ENCODE measurements at regions not wholly inside any gene's neighbourhood (a gene's known extent, or its start where the extent isn't known, plus 50 kb on each side); places are given as distances from the start of the nearest gene placed in this dataset.
A peak's percentile ranks its signal among the peaks of the same experiment; 100 is the strongest.

DNA sequence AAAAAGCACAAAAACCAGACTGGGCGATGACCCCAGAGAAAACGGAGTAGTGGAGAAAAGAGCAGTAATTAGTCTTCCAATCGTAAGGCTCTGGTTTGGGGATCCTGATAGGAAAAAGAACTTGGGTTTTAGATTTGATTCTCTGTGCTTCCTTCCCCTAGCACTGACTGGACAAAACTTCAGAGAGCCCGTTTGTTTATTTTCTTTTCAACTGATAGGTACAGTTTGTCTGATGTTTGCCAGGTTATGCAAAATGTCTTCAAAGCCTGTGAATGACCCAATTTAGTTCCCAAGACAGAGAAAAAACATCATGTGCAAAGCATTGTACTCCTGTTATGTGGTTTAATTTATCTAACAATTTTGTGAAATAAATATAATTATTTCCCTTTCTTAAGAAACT lies 151.1 kb upstream of the COX10 start:
- no peak for DNase-seq (ENCODE audit: extremely low spot score)
- H3K36me3 ChIP-seq = no peaks in the 10 kb centered on the region
- H3K27ac ChIP-seq (replicated peaks in 1 of 4) = peak overlapping the region in 1 of 4 donors; percentile 66
- peaks cover 0 to 30% (median 12%) of the 10 kb centered on the region in 4 donors for H3K4me1 ChIP-seq
- intact Hi-C loops (cut with DNase I) = no loop called here
- H3K9me3 ChIP-seq = no peaks in the 10 kb centered on the region
- WGBS = 49% methylated on average over 4 of the region's 4 CpGs
- no peaks in the 10 kb centered on the region for H3K27me3 ChIP-seq
- H3K4me3 ChIP-seq = no peak overlapping the region
- TF ChIP-seq, protein P1, sequence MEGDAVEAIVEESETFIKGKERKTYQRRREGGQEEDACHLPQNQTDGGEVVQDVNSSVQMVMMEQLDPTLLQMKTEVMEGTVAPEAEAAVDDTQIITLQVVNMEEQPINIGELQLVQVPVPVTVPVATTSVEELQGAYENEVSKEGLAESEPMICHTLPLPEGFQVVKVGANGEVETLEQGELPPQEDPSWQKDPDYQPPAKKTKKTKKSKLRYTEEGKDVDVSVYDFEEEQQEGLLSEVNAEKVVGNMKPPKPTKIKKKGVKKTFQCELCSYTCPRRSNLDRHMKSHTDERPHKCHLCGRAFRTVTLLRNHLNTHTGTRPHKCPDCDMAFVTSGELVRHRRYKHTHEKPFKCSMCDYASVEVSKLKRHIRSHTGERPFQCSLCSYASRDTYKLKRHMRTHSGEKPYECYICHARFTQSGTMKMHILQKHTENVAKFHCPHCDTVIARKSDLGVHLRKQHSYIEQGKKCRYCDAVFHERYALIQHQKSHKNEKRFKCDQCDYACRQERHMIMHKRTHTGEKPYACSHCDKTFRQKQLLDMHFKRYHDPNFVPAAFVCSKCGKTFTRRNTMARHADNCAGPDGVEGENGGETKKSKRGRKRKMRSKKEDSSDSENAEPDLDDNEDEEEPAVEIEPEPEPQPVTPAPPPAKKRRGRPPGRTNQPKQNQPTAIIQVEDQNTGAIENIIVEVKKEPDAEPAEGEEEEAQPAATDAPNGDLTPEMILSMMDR (IDR thresholded peaks at IDR 0.05) = no peak
- no peak for TF ChIP-seq POLR2A (IDR thresholded peaks at IDR 0.05; ENCODE audit: low read depth)
- TF ChIP-seq EP300 (IDR thresholded peaks at IDR 0.05) = no peak
- no peak for TF ChIP-seq POLR2AphosphoS5 (IDR thresholded peaks at IDR 0.05)

DNA sequence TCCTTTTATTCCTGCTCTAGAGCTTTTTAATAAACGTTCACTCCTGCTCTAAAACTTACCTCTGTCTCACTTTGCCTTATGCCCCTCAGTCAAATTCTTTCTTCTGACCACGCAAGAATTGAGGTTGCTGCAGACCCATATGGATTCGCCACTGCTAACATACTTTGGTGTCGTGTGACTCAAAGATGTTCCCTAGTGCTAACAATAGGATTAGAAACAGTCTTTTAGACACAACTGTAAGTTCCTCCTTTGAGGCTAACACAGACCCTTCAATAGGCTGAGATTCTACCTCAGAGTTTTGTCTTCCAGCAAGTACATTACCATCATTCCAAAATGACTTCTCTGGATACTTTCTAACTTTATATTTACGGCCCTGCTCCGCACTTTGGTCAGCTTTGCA lies 149.5 kb upstream of the COX10 start:
- WGBS = 78% methylated on average over 6 of the region's 6 CpGs
- Histone ChIP-seq H3K36me3 (no peaks in the 10 kb centered on the region), H3K4me3 (no peak overlapping the region), H3K4me1 (peaks cover 0 to 30% (median 12%) of the 10 kb centered on the region in 4 donors), H3K27me3 (no peaks in the 10 kb centered on the region), H3K9me3 (no peaks in the 10 kb centered on the region), H3K27ac (replicated peaks in 1 of 4) (no peak overlapping the region)
- no peak for DNase-seq (ENCODE audit: extremely low spot score)
- intact Hi-C loops (cut with DNase I) = no loop called here
- TF ChIP-seq, protein P1 (IDR thresholded peaks at IDR 0.05) = no peak
- TF ChIP-seq EP300 (IDR thresholded peaks at IDR 0.05) (no peak), POLR2AphosphoS5 (IDR thresholded peaks at IDR 0.05) (no peak), POLR2A (IDR thresholded peaks at IDR 0.05; ENCODE audit: low read depth) (no peak)

DNA sequence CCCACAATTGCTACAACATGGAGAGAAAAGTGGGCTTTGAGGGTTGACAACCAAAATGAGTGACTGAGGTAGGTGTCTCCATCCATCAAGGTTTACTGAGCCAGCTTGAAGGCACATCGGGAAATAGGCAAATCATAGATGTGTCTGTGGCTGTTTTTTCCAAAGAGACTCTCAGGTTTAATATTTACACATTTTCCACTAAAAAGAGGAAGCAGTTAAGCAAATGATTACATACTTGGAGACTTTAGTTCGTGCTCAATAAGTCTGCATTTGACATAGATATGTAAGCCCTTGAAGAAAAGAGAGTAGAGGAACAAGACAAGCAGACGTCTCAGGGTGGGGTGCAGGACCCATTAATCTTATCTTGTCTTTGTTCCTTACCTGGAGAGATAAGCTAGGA lies 148.9 kb upstream of the COX10 start:
- no peaks in the 10 kb centered on the region for H3K36me3 ChIP-seq
- H3K4me3 ChIP-seq = no peak overlapping the region
- H3K9me3 ChIP-seq = no peaks in the 10 kb centered on the region
- intact Hi-C loops (cut with DNase I) = no loop called here
- DNase-seq (ENCODE audit: extremely low spot score) = peak; percentile 7
- TF ChIP-seq, protein P1 (IDR thresholded peaks at IDR 0.05) = no peak
- no peaks in the 10 kb centered on the region for H3K27me3 ChIP-seq
- WGBS = 58% methylated on average over 3 of the region's 3 CpGs
- peaks cover 0 to 30% (median 12%) of the 10 kb centered on the region in 4 donors for H3K4me1 ChIP-seq
- H3K27ac ChIP-seq (replicated peaks in 1 of 4) = no peak overlapping the region

DNA sequence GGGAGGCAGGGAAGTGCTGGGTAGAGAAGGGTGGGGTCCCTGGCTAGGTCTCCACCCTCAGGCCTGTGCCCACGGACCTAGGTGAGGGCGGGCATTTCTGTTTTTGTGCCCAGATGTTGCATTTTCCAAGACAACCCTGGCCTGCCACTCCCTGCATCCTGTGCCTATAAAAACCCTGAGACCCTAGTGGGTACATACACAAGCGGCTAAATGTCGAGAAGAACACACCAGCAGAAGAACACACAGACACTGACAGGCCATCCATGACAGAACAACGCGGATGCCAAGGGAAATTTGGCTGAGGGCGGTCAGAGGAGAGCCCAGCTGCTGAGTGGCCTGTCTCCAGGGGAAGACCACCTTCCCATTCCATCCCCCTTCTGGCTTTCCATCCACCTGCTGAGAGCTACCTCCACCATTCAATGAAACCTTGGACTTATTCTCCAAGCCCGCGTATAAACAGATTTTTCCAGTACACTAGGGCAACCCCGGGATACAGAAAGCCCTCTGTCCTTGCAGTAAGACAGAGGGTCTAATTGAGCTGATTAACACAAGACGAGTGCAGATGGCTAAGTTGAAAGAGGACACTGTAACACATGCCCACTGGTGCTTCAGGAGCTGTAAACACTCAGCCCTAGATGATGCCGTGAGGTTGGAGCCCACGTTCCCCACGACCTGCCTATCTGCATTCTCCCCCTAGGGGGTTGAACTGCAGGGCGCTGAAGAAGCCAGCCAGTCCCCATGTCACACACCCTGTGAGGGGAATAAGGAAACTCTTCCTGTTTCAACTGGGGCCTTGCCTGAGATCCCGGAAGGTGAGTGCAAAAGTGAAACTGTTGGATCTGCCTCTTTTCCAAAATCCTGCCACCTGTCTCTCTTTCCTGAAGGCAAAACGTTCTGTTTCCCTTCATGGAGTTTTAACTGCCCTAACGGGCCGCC lies 147.2 kb upstream of the COX10 start:
- Histone ChIP-seq H3K36me3 (no peaks in the 10 kb centered on the region), H3K9me3 (no peaks in the 10 kb centered on the region), H3K4me3 (no peak overlapping the region), H3K4me1 (peaks cover 0 to 29% (median 10%) of the 10 kb centered on the region in 4 donors), H3K27ac (replicated peaks in 1 of 4) (no peak overlapping the region), H3K27me3 (no peaks in the 10 kb centered on the region)
- TF ChIP-seq, protein P1 (IDR thresholded peaks at IDR 0.05) = no peak
- TF ChIP-seq EP300 (IDR thresholded peaks at IDR 0.05) = no peak
- TF ChIP-seq POLR2A (IDR thresholded peaks at IDR 0.05; ENCODE audit: low read depth) = no peak
- no peak for TF ChIP-seq POLR2AphosphoS5 (IDR thresholded peaks at IDR 0.05)
- 77% methylated on average over 18 of the region's 19 CpGs for WGBS
- intact Hi-C loops (cut with DNase I) = no loop called here
- DNase-seq (ENCODE audit: extremely low spot score) = peak; percentile 80

All from esophagus muscularis mucosa (tissue), 4 donors.